ENCODE measurements at regions not wholly inside any gene's neighbourhood (a gene's known extent, or its start where the extent isn't known, plus 50 kb on each side); places are given as distances from the start of the nearest gene placed in this dataset.

GRCh38 chr5:38168029-38168428 lies 90.3 kb upstream of the EGFLAM start:
- POLR2A ChIA-PET, result no interaction called here
- TF ChIP-seq, protein P1, sequence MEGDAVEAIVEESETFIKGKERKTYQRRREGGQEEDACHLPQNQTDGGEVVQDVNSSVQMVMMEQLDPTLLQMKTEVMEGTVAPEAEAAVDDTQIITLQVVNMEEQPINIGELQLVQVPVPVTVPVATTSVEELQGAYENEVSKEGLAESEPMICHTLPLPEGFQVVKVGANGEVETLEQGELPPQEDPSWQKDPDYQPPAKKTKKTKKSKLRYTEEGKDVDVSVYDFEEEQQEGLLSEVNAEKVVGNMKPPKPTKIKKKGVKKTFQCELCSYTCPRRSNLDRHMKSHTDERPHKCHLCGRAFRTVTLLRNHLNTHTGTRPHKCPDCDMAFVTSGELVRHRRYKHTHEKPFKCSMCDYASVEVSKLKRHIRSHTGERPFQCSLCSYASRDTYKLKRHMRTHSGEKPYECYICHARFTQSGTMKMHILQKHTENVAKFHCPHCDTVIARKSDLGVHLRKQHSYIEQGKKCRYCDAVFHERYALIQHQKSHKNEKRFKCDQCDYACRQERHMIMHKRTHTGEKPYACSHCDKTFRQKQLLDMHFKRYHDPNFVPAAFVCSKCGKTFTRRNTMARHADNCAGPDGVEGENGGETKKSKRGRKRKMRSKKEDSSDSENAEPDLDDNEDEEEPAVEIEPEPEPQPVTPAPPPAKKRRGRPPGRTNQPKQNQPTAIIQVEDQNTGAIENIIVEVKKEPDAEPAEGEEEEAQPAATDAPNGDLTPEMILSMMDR (IDR thresholded peaks at IDR 0.05; ENCODE audit: control extremely low read depth, extremely low read depth, low read depth, missing control alignments), result no peak
- no peak for DNase-seq (ENCODE audit: extremely low spot score)
- CTCF ChIA-PET, result interaction anchor here (1.4 to 1.5 kb wide), 2 partner anchors 12 to 97 kb away, joined by 3 to 4 read pairs; no protein-coding TSS in a partner anchor

- POLR2A ChIA-PET, result no interaction called here
- TF ChIP-seq, protein P1 (IDR thresholded peaks at IDR 0.05; ENCODE audit: control extremely low read depth, extremely low read depth, low read depth, missing control alignments), result no peak
- CTCF ChIA-PET, result interaction anchor here (1.4 to 1.5 kb wide), 2 partner anchors 13 to 98 kb away, joined by 3 to 4 read pairs; no protein-coding TSS in a partner anchor
- no peak for DNase-seq (ENCODE audit: extremely low spot score)
Measured at GRCh38 chr5:38167562-38167996, 90.8 kb upstream of the EGFLAM start.

DNA sequence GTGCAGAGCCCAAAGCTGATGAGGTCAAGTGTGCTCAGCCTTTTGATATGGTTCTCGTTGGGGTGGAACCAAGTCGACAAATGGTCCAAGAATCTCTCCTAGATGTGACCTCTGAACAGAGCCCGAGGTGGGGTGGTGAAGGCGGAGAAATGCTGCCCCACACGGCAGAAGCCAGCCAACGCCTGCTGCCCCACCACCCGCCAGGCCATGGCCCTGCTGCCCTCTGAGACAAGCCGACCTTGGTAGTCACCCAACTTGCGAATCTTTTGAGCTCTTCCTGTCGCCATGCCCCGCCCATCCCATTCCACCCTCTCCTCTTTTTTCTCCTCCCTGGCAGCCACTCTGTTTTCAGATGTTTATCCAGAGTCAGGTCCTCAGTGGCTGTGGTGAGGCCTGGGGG lies 91.5 kb upstream of the EGFLAM start:
- TF ChIP-seq, protein P1 (IDR thresholded peaks at IDR 0.05; ENCODE audit: control extremely low read depth, extremely low read depth, low read depth, missing control alignments), result no peak
- CTCF ChIA-PET, result interaction anchor here (1.4 kb wide), 1 partner anchor 98 kb away, joined by 3 read pairs; no protein-coding TSS in a partner anchor
- POLR2A ChIA-PET, result no interaction called here
- no peak for DNase-seq (ENCODE audit: extremely low spot score)

DNA sequence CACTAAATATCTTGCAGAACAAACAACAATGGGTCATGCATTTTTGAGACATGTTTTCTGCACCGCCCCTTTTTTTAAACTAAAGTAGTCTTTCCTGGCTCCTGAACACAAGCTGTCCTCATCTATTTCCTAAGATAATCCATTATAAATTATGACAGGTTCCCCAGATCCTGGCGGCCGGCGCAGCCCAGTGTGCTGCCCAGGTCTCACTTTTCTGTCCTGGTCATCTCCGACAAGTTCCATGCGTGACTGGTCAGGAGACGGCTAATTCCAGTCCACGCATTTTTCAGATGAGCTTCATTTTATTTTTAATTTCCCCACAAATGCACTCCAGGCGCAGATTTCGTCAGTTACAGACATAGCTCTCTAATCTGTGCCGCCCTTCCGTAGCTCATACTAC lies 92.9 kb upstream of the EGFLAM start:
- TF ChIP-seq, protein P1 (IDR thresholded peaks at IDR 0.05; ENCODE audit: control extremely low read depth, extremely low read depth, low read depth, missing control alignments), result no peak
- ChIA-PET CTCF (interaction anchor here (0.9 kb wide), 1 partner anchor 13 kb away, joined by 3 read pairs; no protein-coding TSS in a partner anchor), POLR2A (no interaction called here)
- DNase-seq (ENCODE audit: extremely low spot score), result no peak

DNA sequence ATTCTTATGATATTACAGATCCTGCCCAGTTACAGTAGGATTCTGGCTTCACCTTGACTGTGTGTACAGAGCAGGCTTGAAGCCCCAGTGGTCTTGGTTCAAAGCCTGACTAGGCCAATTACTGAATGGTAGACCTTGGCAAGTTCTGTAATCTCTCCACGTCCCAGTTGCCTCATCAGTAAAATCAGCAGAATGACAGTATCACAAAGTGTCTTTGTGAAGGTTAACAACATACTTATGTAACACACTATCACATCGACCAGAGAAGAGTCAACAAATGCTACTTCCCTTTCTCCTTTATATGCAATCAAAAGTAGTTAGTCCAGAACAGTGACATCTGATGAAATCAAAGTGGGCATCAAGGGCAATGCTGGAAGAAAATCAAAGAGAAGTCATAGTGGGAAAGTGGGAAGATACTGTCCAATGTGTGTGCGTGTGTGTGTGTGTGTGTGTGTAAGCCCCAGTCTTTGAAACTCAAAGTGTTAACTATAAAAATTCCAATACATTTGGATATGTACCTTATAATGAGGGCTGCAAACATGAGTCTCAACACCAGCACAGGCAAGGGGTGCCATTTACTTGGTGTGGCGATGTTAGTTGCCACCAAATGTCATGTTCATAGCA lies 93.5 kb upstream of the EGFLAM start:
- POLR2A ChIA-PET, result no interaction called here

DNA sequence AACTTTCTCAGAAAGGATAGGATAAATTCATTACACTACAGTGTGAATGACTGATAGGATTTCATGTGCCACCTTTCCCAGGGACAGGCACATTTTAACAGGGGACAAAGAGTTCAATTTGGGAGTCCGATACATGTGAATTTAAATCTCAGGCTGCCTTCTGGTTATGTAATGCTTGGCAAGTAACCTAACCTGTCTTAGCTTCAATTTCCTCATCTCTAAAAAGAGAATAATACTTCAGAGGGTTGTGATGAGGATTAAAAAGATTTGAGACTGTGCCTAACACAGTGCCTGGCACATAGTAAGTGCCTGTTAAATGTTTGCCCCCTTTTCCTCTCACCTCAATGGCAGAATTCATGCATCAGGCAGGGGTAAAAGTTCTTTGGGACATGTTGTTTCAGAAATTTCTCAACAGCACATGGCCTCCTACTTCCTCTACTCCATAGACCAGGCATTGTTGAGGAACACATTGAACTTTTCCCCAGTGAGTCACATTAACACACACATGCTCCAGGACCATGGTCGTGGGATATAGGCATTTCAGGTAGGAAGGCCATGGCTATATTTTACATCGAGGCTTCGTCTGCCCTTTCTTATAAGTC lies 94.6 kb upstream of the EGFLAM start:
- ChIA-PET CTCF (interaction anchor here (1.1 kb wide), 1 partner anchor 43 kb away, joined by 3 read pairs; no protein-coding TSS in a partner anchor), POLR2A (no interaction called here)
- TF ChIP-seq, protein P1 (IDR thresholded peaks at IDR 0.05; ENCODE audit: control extremely low read depth, extremely low read depth, low read depth, missing control alignments), result no peak
- DNase-seq (ENCODE audit: extremely low spot score), result no peak

More for the DNA sequence above, 93.5 kb upstream of the EGFLAM start:
- DNase-seq (ENCODE audit: extremely low spot score), result no peak
- TF ChIP-seq, protein P1 (IDR thresholded peaks at IDR 0.05; ENCODE audit: control extremely low read depth, extremely low read depth, low read depth, missing control alignments), result no peak
- CTCF ChIA-PET, result interaction anchor here (0.9 to 1.1 kb wide), 2 partner anchors 12 to 42 kb away, joined by 3 read pairs; no protein-coding TSS in a partner anchor

Measured in GM10248 (cell line).